Adrenal gland (tissue), 5 donors: ENCODE measurements at regions not wholly inside any gene's neighbourhood (a gene's known extent, or its start where the extent isn't known, plus 50 kb on each side); places are given as distances from the start of the nearest gene placed in this dataset.

Source experiments
- POLR2A ChIP-seq, 2 donors: fragments of 450-650 bp; IDR thresholded peaks; one replicate each; pipeline ENCODE4 v1.6.1; 2017; ENCODE audit warnings: antibody characterized with exemption in 2 of 2, mild to moderate bottlenecking in 2 of 2, moderate library complexity in 1 of 2
- TF ChIP-seq, protein P1 (sequence below), 6 experiments: fragments of 450-650 bp in 4 of 6; fragments of 200-600 bp in 2 of 6; sonication (generic) in 1 of 6; IDR thresholded peaks; 1 replicate in 5 of 6; 2 replicates in 1 of 6; pipeline versions ENCODE4 v1.5.1 to v1.8.0; 2016 to 2021; ENCODE audit warnings: antibody characterized with exemption in 6 of 6, mild to moderate bottlenecking in 2 of 6, moderate library complexity in 1 of 6
- donor health status: DM: no; HTN: no; CAD: no.

- TF ChIP-seq, protein P1, sequence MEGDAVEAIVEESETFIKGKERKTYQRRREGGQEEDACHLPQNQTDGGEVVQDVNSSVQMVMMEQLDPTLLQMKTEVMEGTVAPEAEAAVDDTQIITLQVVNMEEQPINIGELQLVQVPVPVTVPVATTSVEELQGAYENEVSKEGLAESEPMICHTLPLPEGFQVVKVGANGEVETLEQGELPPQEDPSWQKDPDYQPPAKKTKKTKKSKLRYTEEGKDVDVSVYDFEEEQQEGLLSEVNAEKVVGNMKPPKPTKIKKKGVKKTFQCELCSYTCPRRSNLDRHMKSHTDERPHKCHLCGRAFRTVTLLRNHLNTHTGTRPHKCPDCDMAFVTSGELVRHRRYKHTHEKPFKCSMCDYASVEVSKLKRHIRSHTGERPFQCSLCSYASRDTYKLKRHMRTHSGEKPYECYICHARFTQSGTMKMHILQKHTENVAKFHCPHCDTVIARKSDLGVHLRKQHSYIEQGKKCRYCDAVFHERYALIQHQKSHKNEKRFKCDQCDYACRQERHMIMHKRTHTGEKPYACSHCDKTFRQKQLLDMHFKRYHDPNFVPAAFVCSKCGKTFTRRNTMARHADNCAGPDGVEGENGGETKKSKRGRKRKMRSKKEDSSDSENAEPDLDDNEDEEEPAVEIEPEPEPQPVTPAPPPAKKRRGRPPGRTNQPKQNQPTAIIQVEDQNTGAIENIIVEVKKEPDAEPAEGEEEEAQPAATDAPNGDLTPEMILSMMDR (IDR thresholded peaks at IDR 0.05), result no peak
- TF ChIP-seq POLR2A (IDR thresholded peaks at IDR 0.05), result no peak
Measured at GRCh38 chrX:39982948-39983347, 114.8 kb downstream of the BCOR start.
